ENCODE measurements at regions not wholly inside any gene's neighbourhood (a gene's known extent, or its start where the extent isn't known, plus 50 kb on each side); places are given as distances from the start of the nearest gene placed in this dataset.

GRCh38 chr9:106697390-106697749 lies 165.6 kb upstream of the ZNF462 start:
- TF ChIP-seq CTCF (IDR thresholded peaks at IDR 0.05) (no peak), EP300 (IDR thresholded peaks at IDR 0.05) (no peak), POLR2A (IDR thresholded peaks at IDR 0.05) (no peak)
- 44 to 46% methylated on average over 8 of the region's 8 CpGs for WGBS, 2 donors
- peak overlapping the region in 2 of 4 donors; percentile 17 to 78 for H3K27ac ChIP-seq

GRCh38 chr9:106697750-106698502 lies 165.0 kb upstream of the ZNF462 start:
- peak overlapping the region; percentile 20 to 48 (median 36) for H3K4me3 ChIP-seq
- no peaks in the 10 kb centered on the region for H3K36me3 ChIP-seq
- TF ChIP-seq CTCF (IDR thresholded peaks at IDR 0.05) (no peak), EP300 (IDR thresholded peaks at IDR 0.05) (peak in 1 of 2 donors; percentile 20), POLR2A (IDR thresholded peaks at IDR 0.05) (no peak)
- peak overlapping the region in 3 of 4 donors; percentile 17 to 78 (median 65) for H3K27ac ChIP-seq
- H3K27me3 ChIP-seq = no peaks in the 10 kb centered on the region
- peak; percentile 29 to 32 for DNase-seq (ENCODE audit: low spot score in 2 of 2)
- peaks cover 0 to 19% (median 4%) of the 10 kb centered on the region in 4 donors for H3K4me1 ChIP-seq
- H3K9me3 ChIP-seq = no peaks in the 10 kb centered on the region
- 25 to 27% methylated on average over 16 of the region's 16 CpGs for WGBS, 2 donors

More at GRCh38 chr9:106697390-106697749, 165.6 kb upstream of the ZNF462 start:
- Histone ChIP-seq H3K27me3 (no peaks in the 10 kb centered on the region), H3K4me1 (peaks cover 0 to 19% (median 4%) of the 10 kb centered on the region in 4 donors), H3K4me3 (peak overlapping the region in 2 of 4 donors; percentile 38 to 48), H3K36me3 (no peaks in the 10 kb centered on the region), H3K9me3 (no peaks in the 10 kb centered on the region)
- no peak for DNase-seq (ENCODE audit: low spot score in 2 of 2)

- no peak for TF ChIP-seq CTCF (IDR thresholded peaks at IDR 0.05)
- TF ChIP-seq EP300 (IDR thresholded peaks at IDR 0.05) = no peak
- TF ChIP-seq POLR2A (IDR thresholded peaks at IDR 0.05) = no peak
- Histone ChIP-seq H3K27me3 (no peaks in the 10 kb centered on the region), H3K27ac (no peak overlapping the region), H3K4me1 (peaks cover 0 to 19% (median 4%) of the 10 kb centered on the region in 4 donors), H3K9me3 (peaks cover 0 to 4% (median 0%) of the 10 kb centered on the region in 4 donors), H3K36me3 (no peaks in the 10 kb centered on the region), H3K4me3 (no peak overlapping the region)
- DNase-seq (ENCODE audit: low spot score in 2 of 2) = no peak
Measured at GRCh38 chr9:106700676-106701075, 162.3 kb upstream of the ZNF462 start.

- 96 to 98% methylated on average over 1 of the region's 1 CpG for WGBS, 2 donors
- Histone ChIP-seq H3K4me3 (no peak overlapping the region), H3K4me1 (peaks cover 0 to 19% (median 4%) of the 10 kb centered on the region in 4 donors), H3K9me3 (peaks cover 0 to 4% (median 0%) of the 10 kb centered on the region in 4 donors), H3K27ac (no peak overlapping the region), H3K27me3 (no peaks in the 10 kb centered on the region), H3K36me3 (no peaks in the 10 kb centered on the region)
- TF ChIP-seq EP300 (IDR thresholded peaks at IDR 0.05) (no peak), POLR2A (IDR thresholded peaks at IDR 0.05) (no peak), CTCF (IDR thresholded peaks at IDR 0.05) (no peak)
- DNase-seq (ENCODE audit: low spot score in 2 of 2) = no peak
Measured at GRCh38 chr9:106701611-106702010, 161.4 kb upstream of the ZNF462 start.

- TF ChIP-seq EP300 (IDR thresholded peaks at IDR 0.05) (no peak), POLR2A (IDR thresholded peaks at IDR 0.05) (no peak), CTCF (IDR thresholded peaks at IDR 0.05) (no peak)
- Histone ChIP-seq H3K4me1 (peaks cover 0 to 10% (median 0%) of the 10 kb centered on the region in 4 donors), H3K9me3 (peaks cover 0 to 4% (median 0%) of the 10 kb centered on the region in 4 donors), H3K36me3 (no peaks in the 10 kb centered on the region), H3K27ac (no peak overlapping the region), H3K4me3 (no peak overlapping the region), H3K27me3 (no peaks in the 10 kb centered on the region)
- no peak for DNase-seq (ENCODE audit: low spot score in 2 of 2)
- 73 to 79% methylated on average over 5 of the region's 5 CpGs for WGBS, 2 donors
Measured at GRCh38 chr9:106704056-106704615, 158.8 kb upstream of the ZNF462 start.
